ENCODE measurements at regions not wholly inside any gene's neighbourhood (a gene's known extent, or its start where the extent isn't known, plus 50 kb on each side); places are given as distances from the start of the nearest gene placed in this dataset.

GRCh38 chr10:27382176-27382575 is 121.9 kb upstream of the RAB18 start:
- no peak for TF ChIP-seq POLR2AphosphoS5 (IDR thresholded peaks at IDR 0.05; ENCODE audit: low read depth)
- no peak for TF ChIP-seq CTCF (IDR thresholded peaks at IDR 0.05; ENCODE audit: insufficient read depth, low read length)
